ENCODE measurements at regions not wholly inside any gene's neighbourhood (a gene's known extent, or its start where the extent isn't known, plus 50 kb on each side); places are given as distances from the start of the nearest gene placed in this dataset.
"Not testable (repeated sequence)": the region's sequence is repeated elsewhere in the genome, so short reads cannot be mapped to it uniquely, and the experiment has no call there.

- no peak for DNase-seq (ENCODE audit: extremely low read depth, low read depth)
These were observed 158.6 kb downstream of the SAMD5 start for GRCh38 chr6:147667082-147667481.

- no peak for DNase-seq (ENCODE audit: extremely low read depth, low read depth)
These were observed 165.6 kb downstream of the SAMD5 start for GRCh38 chr6:147674099-147674498.

- DNase-seq (ENCODE audit: extremely low read depth, low read depth), result no peak
These were observed 166.3 kb downstream of the SAMD5 start for GRCh38 chr6:147674794-147675193.

- no peak for DNase-seq (ENCODE audit: extremely low read depth, low read depth)
These were observed 166.8 kb downstream of the SAMD5 start for GRCh38 chr6:147675281-147675680.

- no peak for DNase-seq (ENCODE audit: extremely low read depth, low read depth)
These were observed 168.2 kb downstream of the SAMD5 start for GRCh38 chr6:147676495-147677199.

GRCh38 chr6:147677647-147678046 is 169.2 kb downstream of the SAMD5 start:
- no peak for DNase-seq (ENCODE audit: extremely low read depth, low read depth)

- DNase-seq (ENCODE audit: extremely low read depth, low read depth), result no peak
These were observed 169.8 kb downstream of the SAMD5 start for GRCh38 chr6:147678253-147678652.

- no peak for DNase-seq (ENCODE audit: extremely low read depth, low read depth)
These were observed 176.4 kb downstream of the SAMD5 start for GRCh38 chr6:147684906-147685305.

GRCh38 chr6:147689398-147689797 is 180.9 kb downstream of the SAMD5 start:
- DNase-seq (ENCODE audit: extremely low read depth, low read depth), result no peak

- DNase-seq (ENCODE audit: extremely low read depth, low read depth), result no peak
These were observed 183.0 kb downstream of the SAMD5 start for GRCh38 chr6:147691446-147691845.

GRCh38 chr6:147693181-147693580 is 184.7 kb downstream of the SAMD5 start:
- DNase-seq (ENCODE audit: extremely low read depth, low read depth), result no peak

- not testable (repeated sequence) for DNase-seq (ENCODE audit: extremely low read depth, low read depth)
These were observed 186.1 kb downstream of the SAMD5 start for GRCh38 chr6:147694556-147694955.

GRCh38 chr6:147695819-147696218 is 187.3 kb downstream of the SAMD5 start:
- DNase-seq (ENCODE audit: extremely low read depth, low read depth), result no peak

GRCh38 chr6:147699140-147699539 is 190.7 kb downstream of the SAMD5 start:
- no peak for DNase-seq (ENCODE audit: extremely low read depth, low read depth)

- peak; percentile 8 for DNase-seq (ENCODE audit: extremely low read depth, low read depth)
These were observed 191.1 kb downstream of the SAMD5 start for GRCh38 chr6:147699637-147700036.

- no peak for DNase-seq (ENCODE audit: extremely low read depth, low read depth)
These were observed 192.1 kb downstream of the SAMD5 start for GRCh38 chr6:147700436-147701209.

- no peak for DNase-seq (ENCODE audit: extremely low read depth, low read depth)
These were observed 196.2 kb downstream of the SAMD5 start for GRCh38 chr6:147704691-147705090.

- DNase-seq (ENCODE audit: extremely low read depth, low read depth), result no peak
These were observed 199.0 kb downstream of the SAMD5 start for GRCh38 chr6:147707524-147707923.

GRCh38 chr6:147708170-147708569 is 199.7 kb downstream of the SAMD5 start:
- no peak for DNase-seq (ENCODE audit: extremely low read depth, low read depth)

- DNase-seq (ENCODE audit: extremely low read depth, low read depth), result no peak
These were observed 201.1 kb downstream of the SAMD5 start for GRCh38 chr6:147709396-147710272.

- DNase-seq (ENCODE audit: extremely low read depth, low read depth), result no peak
These were observed 202.4 kb downstream of the SAMD5 start for GRCh38 chr6:147710890-147711289.
